Stimulated activated CD4-positive, alpha-beta T cell treated with anti-CD3 and anti-CD28 coated beads, TNF-alpha, amount 100 ng/mL, for 4 hours (primary cell): ENCODE measurements at regions not wholly inside any gene's neighbourhood (a gene's known extent, or its start where the extent isn't known, plus 50 kb on each side); places are given as distances from the start of the nearest gene placed in this dataset.
"Not testable (repeated sequence)": the region's sequence is repeated elsewhere in the genome, so short reads cannot be mapped to it uniquely, and the experiment has no call there.

Experiments
- DNase-seq, 3 experiments: peaks; one replicate each; pipeline ENCODE4 v3.0.0-alpha.2; 2020; ENCODE audit warnings: low read depth in 3 of 3

GRCh38 chr2:235219048-235219447 is 267.2 kb downstream of the SH3BP4 start:
- no peak for DNase-seq

GRCh38 chr2:235220331-235220730 is 268.5 kb downstream of the SH3BP4 start:
- no peak for DNase-seq

- no peak for DNase-seq
These were observed 270.8 kb upstream of the AGAP1 start for GRCh38 chr2:235223011-235223410.

DNA sequence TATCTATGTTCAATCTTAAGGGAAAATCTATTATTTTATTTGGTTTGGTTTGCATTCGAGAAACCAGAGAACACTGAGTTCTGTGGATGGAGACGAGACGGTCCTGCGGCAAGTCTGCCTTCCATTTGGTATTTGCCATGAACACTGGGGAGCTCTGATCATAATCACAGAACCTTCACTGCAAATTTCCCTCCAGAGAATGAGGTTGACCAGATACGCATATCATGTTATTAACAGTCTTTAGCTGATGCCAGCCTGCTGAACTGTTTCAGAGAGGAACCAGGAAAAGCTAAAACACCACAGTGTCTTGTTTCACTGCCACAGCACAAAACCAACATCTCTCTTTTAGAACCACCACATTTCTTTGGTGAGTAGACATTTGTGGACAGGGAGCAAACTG is 269.4 kb upstream of the AGAP1 start:
- no peak for DNase-seq

DNA sequence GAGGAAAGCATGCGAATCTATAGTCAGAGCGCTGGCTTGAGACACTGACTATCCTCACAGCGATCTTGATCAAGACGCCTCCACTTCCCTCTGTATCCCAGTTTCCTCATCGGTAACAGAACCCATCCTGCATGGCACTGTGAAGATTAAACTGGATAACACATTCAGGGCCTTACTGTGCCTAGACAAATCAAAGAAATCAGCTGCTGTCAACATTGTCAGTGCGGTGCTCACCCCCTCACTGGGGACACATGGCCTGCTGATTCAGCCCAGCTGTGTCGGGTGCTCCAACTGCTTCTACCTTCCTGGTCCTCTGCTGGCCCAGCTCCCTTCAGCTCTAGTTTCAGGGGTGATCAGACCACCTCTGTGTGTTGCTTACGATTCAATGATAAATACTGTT is 268.6 kb upstream of the AGAP1 start:
- no peak for DNase-seq

DNA sequence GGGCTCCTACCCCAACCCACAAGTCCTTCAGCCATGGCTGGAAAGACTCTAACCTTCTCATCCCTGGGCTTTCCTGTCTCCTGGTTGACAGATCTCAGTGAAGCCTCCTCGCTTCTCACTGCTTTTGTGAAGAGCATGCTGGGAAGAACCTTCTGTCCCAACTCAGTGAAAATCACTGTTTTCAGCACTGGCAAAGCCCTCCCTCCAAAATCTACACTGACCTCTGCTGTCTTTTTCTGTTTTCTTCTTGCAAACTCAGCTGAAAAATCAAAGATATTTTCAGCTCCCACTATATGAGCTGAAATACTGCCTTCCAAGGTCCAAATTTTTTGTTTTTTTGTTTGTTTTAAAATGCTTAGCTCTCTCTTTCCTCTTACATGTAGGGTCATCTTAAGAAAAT is 266.3 kb upstream of the AGAP1 start:
- no peak for DNase-seq

GRCh38 chr2:235228422-235228821 is 265.4 kb upstream of the AGAP1 start:
- DNase-seq, result not testable (repeated sequence)

DNA sequence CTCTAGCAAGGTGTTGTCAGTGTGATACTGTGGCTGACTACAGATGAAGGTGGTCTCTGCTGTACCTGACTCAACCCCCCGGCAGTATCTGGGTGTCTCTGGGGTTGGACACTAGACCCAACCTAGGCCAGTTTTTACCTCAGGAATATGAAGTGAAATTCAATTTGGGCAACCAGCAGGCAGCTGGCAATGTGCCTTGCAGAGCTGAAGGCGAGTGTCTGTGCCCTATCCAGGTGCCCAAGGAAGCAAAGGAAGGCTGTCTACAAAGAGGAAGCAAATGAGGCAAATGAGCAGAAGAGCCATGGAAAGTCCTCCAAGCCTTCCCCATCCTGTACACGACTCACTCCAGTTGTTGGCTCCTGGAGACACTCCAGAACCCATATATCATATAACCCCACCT is 264.6 kb upstream of the AGAP1 start:
- no peak for DNase-seq

DNA sequence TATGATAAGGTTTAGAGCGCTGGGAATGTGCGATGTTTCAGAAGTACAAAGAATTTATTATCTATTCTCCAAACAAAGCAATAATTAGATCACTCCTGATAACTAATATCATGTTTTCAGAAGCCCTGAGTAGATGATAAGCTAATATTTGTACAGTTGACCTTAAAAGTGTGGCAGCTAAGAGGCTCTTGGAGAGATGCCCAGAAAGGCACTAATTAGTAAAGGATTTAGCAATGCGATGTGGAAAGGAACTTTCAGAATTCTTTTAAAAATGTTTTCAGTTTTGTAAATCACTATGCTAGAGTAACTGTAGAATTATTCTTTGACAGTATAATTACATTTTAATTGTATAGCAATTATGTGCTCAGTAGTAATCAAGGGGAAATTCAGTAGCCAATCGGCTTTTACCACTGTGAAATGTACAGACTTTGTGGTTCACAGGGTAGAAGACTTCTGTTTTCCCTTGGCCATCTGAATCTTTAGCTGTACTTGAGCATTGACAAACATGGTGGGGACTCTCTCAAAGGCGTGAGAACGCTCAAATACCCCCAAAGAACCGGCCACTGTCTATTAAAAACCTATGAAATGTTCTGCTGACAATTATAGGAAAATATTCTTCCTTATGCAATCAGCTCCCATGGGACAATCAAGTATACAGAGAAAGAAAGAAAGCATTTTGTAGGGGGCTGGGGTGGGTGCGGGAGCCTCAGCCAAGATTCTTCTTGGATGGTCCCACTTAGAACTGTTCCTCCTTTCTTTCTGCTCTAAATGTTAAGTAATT is 262.8 kb upstream of the AGAP1 start:
- no peak for DNase-seq

DNA sequence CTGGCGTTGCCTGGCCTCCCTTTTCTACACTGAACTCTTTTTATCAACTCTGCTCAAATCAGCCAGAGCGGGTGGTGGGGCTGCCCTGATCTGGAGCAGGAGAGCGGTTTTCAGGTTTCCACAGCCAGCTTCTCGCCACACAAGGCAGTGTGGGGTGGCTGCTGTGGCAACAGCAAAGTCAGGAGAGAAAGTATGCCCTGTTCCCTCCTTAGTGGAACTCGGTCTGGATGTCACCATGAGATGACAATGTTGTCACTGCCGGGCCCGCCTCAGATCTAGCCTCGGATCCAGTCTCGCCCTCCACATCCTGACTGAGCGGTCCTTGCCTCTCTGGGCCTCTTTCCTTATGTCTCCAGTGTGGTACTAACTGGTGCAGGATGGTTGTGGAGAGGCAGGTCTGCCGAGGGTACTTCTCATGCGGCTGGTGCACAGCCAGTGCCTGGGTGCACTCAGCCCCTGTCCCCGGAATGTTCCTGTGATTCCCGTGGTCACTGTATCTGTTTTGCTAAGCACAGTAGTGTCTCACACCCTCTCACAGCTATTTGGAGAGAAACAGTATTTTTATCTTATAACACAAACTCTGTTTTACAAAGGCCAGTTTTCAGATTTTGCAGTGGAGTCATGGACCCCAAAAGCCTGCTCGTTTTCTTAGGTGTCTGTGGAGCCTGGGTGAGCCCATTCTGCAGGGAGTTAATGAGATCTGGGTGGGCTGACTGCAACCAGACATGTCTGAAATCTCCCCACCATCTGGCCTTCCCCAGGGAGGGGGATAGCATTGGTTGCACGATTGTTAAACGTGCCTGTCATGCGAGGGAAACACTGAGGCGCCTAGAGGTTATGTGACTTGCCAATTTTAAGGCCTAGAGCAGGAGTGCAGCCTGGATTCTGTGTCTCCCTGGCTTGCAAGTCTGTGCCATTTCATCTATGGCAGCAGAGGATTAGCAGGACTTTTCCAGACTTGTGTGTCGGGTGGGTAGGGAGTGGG is 261.1 kb upstream of the AGAP1 start:
- DNase-seq, result no peak

DNA sequence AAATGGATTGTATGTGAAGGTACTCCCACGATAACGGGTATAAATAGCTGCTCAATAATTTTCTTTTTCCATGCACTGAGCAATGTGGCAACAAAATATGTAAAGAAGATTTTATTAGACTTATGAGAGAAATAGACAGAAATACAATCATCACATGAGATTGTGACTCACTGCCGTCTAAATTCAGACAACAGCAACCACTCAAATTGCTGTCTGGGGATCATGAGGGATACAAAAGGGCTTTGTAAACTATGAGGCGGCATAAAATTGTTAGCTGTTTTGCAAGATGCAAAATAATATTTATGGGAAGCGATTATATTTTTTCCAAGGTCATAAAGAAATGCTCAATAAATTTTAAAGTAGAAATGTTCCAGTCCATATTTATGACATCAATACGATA is 259.1 kb upstream of the AGAP1 start:
- DNase-seq, result no peak

DNA sequence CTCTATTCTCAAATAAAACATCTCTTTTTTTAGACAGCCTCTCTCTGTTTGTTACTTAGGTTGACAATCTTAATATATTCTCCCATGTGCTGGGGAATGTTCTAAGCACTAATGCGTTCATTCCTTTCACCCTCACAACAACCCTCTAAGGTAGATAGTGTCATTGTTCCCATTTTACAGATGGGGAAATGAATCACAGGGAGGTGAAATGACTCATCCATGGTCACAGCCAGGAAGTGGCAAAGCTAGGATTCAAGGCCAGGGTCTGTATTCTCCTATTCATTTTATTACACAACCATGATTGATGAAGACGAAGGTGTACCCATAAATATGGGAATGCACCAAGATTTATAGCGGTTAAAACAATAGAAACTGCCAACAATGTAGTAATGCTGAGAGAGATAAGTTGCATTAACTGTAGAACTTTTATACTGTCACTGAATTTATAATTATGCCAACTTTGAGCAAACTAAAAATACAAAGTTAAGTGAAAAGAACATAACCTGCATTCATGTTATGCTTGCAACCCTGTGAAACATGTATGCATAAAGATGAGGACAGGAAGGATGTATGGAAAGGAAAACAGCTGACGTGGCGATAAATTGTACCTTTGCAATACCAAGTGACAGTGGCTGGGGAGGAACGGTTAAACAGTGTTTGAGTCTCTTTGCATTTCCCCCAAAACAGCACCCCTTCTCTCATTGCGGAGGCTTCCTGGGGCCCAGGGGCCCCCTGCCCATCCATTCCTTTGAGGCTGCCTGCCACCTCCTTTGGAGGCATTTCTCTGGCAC is 257.7 kb upstream of the AGAP1 start:
- no peak for DNase-seq

- no peak for DNase-seq
These were observed 255.3 kb upstream of the AGAP1 start for GRCh38 chr2:235238537-235238936.

GRCh38 chr2:235240574-235240973 is 253.3 kb upstream of the AGAP1 start:
- no peak for DNase-seq

- DNase-seq, result no peak
These were observed 249.3 kb upstream of the AGAP1 start for GRCh38 chr2:235244255-235245220.

DNA sequence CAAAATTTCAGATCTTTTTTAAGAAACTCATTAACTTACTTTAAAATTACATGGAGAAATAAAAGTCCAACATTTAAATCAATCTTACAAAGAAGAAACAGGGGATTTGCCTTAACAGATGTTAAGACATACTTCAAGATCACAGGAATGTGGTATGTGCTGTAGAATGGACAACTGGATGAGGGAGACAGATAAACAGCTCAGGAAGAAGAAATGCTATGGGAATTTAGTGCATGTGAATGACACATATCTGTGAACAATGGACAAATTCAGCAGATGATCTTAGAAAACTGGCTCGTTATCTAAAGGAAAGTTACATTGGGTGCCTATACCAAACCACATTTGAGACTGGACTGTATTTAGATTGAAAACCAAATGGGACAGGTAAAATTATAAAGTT is 246.8 kb upstream of the AGAP1 start:
- no peak for DNase-seq

DNA sequence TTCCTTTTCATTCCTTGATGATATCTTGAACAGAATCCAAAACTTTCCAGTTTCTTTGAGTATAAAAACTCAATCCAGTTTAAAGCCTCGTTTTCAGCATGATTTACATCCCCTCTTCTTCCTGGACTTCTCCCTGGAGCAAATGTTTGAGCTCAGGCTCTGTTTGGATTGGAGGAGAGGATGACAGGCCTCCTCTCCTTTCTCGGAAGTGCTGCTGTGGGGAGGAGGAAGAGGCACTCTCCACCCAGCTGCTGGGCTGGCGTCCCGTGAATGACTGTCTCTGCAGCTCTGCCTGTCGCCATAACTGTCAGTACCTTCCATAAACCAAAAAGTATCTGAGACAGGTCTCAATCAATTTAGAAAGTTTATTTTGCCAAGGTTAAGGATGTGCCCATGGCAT is 238.2 kb upstream of the AGAP1 start:
- no peak for DNase-seq

DNA sequence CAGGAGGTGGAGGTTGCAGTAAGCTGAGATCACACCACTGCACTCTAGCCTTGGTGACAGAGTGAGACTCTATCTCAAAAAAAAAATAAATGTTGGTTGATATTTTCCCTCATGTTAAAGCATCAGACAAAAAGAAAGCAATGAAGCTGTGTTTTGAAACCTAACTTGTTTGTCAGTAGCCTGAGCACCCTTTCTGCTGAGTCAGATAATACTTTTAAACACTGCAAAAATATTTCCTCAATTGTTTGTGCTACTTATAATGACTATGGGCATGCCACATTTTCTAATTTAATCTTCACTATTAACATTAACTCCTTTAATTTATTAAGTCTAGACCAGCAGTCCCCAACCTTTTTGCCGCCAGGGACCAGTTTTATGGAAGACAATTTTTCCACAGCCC is 236.3 kb upstream of the AGAP1 start:
- DNase-seq, result no peak

GRCh38 chr2:235262750-235263149 is 231.1 kb upstream of the AGAP1 start:
- no peak for DNase-seq

DNA sequence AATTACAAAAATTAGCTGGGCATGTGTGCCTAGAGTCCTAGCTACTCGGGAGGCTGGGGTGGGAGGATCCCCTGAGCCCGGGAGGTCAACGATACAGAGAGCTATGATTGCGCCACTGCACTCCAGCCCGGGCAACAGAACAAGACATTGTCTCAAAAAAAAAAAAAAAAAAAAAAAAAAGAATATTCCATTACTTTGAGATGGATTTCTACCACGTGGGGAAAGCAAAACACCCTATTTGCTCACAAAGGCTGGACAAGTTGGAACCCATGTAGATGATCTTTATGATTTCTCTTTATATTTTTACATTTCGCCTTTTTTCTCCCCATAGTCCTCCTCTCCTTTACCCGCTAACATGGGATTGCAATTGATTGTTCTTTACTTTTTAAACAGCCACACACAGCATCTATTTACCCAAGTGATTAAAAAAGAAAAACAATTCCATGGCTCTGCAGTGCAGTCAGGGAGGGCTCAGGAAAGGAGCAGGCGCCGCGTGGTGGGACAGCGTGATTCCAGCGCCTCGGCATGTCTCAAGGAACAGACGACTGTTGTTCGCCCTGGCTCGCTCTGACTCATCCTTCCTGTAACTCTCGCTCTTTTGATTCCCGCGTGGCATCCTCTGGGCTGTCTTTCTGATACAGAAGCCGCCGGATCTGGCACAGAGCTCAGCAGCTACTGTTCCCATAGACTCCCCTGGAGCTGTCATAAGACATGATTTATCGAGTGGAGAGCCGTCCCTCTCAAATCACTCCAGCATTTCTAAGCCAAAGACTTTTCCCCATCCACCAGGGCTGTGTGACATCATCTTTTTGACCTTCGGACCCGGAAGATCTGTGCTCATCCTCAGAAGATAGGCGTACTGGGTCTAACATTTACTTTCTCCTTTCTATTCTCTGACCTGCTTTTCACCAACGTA is 230.4 kb upstream of the AGAP1 start:
- no peak for DNase-seq
